ENCODE measurements at regions not wholly inside any gene's neighbourhood (a gene's known extent, or its start where the extent isn't known, plus 50 kb on each side); places are given as distances from the start of the nearest gene placed in this dataset.
A peak's percentile ranks its signal among the peaks of the same experiment; 100 is the strongest.

GRCh38 chr1:4494027-4494426 is 160.4 kb upstream of the AJAP1 start:
- DNase-seq: no peak

- DNase-seq: no peak
Measured at GRCh38 chr1:4494558-4494957, 159.9 kb upstream of the AJAP1 start.

DNA sequence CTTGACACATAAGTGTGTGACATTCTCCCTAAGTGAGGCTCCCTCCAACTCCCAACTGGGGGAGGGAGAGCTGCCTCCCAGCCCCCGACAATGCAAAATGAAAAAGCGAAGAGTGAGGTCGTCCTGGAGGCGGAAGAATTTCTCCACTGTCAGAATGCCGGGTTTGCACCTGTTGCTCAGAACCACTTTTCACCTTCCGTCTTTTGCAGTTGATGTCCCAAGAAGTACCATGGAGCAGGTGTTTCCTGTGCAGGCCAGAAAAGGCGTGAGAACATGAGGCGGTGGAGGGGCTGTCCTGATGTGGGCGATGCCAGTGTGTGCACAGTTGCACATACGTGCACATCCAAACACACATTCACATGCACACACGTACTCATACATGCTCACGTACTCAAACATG is 158.6 kb upstream of the AJAP1 start:
- DNase-seq: no peak

- DNase-seq: no peak
Measured at GRCh38 chr1:4500441-4500840, 154.0 kb upstream of the AJAP1 start.

GRCh38 chr1:4506591-4506990 is 147.8 kb upstream of the AJAP1 start:
- DNase-seq: no peak

GRCh38 chr1:4509206-4509605 is 145.2 kb upstream of the AJAP1 start:
- DNase-seq: no peak

- DNase-seq: no peak
Measured at GRCh38 chr1:4510276-4510691, 144.1 kb upstream of the AJAP1 start.

- DNase-seq: no peak
Measured at GRCh38 chr1:4511374-4511773, 143.0 kb upstream of the AJAP1 start.

GRCh38 chr1:4512636-4513035 is 141.8 kb upstream of the AJAP1 start:
- peak; percentile 35 for DNase-seq

DNA sequence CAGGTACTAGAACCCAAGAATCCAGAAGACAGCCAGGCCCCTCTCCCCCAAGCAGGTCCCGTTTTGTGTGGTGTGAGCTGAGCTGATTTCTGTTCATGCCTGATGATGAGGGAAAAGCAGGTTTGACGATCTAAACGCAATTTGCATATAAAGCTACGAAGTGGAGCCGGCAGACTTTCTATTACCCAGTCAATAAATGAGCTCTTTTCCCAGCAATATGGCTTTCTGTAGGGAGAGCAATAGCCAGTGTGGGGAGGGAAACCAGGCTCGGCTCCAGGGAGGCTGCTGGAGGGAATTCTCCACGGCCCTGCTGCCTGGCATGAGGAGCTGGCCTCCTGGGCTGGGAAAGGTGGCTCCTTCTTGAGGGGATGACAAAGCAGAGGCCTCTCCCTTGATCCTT is 140.7 kb upstream of the AJAP1 start:
- DNase-seq: no peak

DNA sequence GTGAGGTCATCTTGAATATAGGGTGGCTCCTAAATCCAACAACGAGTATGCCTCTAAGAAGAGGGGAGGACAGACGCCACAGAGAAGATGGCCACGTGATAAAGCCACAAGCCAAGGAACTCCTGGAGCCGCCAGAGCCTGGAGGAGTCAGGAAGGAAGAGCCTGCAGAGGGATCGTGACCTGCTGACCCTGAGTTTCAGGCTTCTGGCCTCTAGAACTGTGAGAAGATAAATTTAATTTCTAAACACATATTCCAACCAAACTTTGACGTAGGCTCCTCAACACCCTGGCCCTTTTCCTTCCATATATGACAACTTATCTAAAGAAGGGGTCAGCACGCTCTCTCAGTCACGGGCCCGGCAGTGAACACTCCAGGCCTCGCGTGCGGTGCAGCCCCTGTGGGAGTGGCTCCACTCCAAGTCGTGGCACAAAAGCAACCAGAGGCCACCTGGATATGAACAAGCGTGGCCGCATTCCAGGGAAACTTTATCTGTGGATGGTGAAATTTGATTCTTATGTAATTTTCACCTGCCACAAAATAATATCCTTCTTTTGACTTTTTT is 138.6 kb upstream of the AJAP1 start:
- no peak for DNase-seq

DNA sequence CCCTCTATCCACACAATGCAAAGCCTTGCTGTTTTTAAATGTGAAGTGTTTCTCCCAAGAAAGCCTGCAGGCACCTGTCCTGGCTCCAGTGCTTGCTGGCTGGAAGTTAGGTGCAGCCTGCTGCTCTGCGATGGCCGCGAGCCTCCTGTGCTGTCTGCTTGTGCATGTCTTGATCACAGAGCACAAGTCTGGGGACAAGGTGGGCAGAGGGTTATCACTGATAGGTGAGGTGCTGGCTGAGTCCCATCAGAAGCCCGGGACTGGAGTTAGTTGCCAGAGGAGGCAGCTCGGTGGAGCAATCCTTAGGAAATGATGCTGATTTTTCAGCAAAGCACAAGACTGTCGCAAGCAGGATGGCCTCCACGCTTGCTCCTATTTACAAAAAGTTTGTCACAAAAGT is 137.8 kb upstream of the AJAP1 start:
- DNase-seq: no peak

DNA sequence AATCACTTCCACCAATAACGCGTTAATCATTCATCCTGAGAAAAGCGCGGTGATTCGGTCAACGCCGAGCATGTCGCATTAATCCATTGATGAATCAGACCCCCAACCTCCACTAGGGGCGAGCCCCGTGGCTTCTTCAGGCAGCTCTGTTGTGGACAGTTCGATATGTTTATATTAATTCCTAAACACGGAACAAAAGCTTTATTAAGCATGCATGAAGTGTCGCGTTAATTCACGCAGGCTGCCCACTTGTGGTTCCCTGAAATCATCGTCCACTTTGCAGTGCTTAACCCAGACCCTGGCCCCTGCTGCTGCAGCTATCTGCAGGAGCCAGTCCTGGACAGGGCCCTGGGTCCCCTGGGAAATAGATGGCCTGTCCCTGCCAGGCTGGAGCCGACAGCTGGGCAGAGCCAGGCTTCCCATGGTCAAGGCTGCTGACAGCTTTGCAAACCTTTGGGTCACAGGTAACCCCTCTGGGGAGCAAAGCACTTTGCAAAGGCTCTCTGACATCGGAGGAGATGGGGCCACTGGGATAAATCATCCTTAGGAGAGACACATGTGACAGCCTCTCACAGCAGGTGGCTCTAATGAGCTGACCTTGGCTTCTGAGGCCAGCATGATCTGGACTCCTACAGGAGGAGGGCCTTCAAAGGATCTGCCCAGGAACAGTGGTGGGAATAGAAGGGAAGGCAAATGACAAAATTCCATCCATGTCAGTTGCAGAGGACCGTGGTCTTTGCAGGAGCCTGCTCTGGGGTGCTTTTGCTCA is 137.0 kb upstream of the AJAP1 start:
- DNase-seq: no peak

- DNase-seq: no peak
Measured at GRCh38 chr1:4518621-4519020, 135.8 kb upstream of the AJAP1 start.

DNA sequence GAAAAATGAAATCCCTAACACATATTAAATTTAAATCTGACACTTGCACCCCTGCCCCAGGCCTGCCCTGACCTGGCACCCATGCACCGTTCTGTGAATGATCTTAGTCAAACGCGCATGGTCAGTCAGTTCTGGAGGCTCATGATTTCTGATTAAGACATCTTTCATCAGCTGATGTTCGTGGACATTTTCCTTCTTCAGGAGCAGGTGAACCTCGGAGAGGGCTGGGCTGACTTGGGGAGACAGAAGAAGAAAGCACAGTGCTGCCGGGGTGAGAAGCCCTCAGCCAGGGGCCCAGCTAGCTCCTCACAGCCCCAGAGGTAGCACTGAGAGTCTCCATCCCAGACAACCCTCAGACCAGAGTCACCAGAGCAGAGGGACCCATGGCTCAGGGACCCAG is 134.5 kb upstream of the AJAP1 start:
- no peak for DNase-seq

DNA sequence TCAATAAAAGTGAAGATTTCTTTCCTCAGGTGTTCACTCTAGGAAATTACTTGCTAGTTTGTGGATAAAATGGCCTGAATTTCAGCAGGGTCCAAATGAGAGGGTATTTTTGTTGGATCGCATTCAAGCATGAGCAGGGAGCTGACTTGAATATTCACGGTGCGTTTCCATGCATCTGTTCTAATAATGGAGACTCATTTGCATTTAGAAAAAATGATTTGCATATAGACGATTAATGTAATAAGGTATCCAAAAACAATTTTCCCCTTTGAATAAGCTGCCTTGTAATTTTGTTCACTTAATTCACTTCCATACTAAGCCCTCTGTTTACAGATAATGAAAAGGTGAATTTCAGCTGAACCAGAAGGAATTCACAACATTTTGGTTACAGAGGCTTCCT is 130.9 kb upstream of the AJAP1 start:
- DNase-seq: no peak

- no peak for DNase-seq
Measured at GRCh38 chr1:4526747-4527146, 127.7 kb upstream of the AJAP1 start.

DNA sequence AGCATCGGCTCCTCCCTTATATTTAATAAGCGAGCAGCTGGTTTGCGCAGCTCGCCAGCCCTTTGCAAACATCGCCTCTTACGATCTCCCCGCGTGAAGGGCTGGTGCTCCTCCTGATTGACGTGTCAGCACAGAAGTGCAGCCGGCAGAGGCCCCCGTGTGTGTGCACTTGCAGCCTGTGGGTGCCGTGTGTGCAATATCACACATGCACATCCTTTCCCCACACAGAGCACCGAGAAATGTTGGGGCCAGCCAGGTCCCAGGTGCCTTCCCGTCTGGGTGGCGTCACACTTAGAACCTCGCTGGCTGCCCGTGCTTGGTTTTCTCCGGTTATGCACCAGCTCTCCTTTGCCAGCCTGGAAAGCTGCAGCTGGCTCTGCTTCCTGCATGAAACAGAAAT is 126.6 kb upstream of the AJAP1 start:
- no peak for DNase-seq

GRCh38 chr1:4528590-4528989 is 125.8 kb upstream of the AJAP1 start:
- no peak for DNase-seq

GRCh38 chr1:4529446-4530165 is 124.8 kb upstream of the AJAP1 start:
- DNase-seq: no peak

DNA sequence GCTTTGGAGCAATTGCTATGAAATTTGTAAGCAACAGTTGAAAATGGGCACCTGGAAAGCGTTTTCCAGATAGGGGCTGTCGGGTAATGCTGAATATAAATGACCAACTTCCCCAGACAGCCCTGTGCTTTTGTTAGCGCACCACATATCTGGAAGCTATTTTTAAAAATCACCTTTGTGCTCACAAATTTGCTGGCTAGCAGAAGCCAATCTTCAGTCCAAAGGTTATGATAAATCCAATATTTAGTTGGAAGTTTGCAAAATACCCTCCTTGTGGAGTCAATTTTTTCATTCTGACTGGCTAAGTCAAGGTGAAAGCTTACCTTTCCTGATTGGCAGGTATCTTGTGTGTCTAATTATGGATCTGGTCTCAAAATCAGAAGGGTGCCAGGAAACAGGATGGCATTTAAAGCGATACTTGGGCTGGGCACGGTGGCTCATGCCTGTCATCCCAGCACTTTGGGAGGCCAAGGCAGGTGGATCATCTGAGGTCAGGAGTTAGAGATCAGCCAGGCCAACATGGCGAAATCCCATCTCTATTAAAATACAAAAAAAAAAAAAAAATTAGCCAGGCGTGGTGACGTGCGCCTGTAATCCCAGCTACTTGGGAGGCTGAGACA is 124.1 kb upstream of the AJAP1 start:
- no peak for DNase-seq

- DNase-seq: no peak
Measured at GRCh38 chr1:4531842-4532241, 122.6 kb upstream of the AJAP1 start.

DNA sequence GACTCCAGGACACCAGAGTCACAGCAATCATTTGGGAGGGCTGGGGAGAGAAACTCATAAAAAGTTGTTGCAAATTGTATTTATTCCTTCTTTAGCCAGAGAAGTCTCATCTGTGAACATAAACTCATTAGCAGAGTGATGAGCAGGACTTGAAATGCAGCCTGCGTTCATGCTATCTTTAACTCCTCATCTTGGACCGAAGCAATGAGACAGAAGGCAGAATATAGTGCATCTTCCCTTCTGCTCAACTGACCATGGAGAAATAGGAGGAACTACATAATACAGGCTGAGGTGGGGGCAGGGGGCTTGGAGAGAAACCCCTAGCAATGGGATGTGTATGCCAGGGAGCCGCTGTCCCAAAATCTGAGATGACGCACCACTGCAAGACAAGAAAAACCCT is 121.8 kb upstream of the AJAP1 start:
- no peak for DNase-seq

Measured in right kidney (tissue), 1 donor.